ENCODE measurements at regions not wholly inside any gene's neighbourhood (a gene's known extent, or its start where the extent isn't known, plus 50 kb on each side); places are given as distances from the start of the nearest gene placed in this dataset.

GRCh38 chr1:221488550-221488949 is 253.3 kb downstream of the DUSP10 start:
- TF ChIP-seq CTCF (IDR thresholded peaks at IDR 0.05; ENCODE audit: low read length) (no peak), EZH2 (IDR thresholded peaks at IDR 0.05; ENCODE audit: borderline replicate concordance, low read length) (no peak)
